ENCODE measurements at regions not wholly inside any gene's neighbourhood (a gene's known extent, or its start where the extent isn't known, plus 50 kb on each side); places are given as distances from the start of the nearest gene placed in this dataset.
"Not testable (repeated sequence)": the region's sequence is repeated elsewhere in the genome, so short reads cannot be mapped to it uniquely, and the experiment has no call there.

DNA sequence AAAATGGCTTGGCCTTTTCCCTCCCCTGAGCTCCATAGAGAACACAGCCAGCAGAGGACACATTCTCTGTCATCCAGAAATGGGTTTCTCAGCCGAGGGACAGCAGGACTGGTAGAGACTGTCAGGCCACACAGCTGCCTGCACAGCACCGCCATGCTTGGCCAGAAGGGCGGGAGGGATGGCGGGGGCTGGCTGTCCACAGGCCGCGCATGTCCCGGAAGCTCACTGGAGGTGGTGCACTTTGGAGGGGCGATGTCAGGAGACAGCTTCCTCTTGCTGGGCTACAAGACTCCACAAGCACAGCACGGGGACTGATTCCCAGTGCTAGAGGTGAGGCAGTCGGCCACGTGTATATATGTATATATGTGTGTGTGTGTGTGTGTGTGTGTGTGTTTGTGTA is 125.3 kb downstream of the GOLGA6L4 start:
- not testable (repeated sequence) for H3K27me3 ChIP-seq (ENCODE audit: control insufficient read depth in 2 of 2, insufficient read depth in 2 of 2, low read length in 2 of 2); H3K4me3 ChIP-seq (ENCODE audit: low read length in 2 of 2); H3K36me3 ChIP-seq (ENCODE audit: control insufficient read depth in 2 of 2, insufficient read depth in 2 of 2, low read length in 2 of 2); H3K9ac ChIP-seq (ENCODE audit: low read depth in 1 of 2, low read length in 2 of 2); H3K27ac ChIP-seq (ENCODE audit: low read depth in 2 of 2, low read length in 2 of 2); H3K4me1 ChIP-seq (ENCODE audit: control insufficient read depth in 2 of 2, insufficient read depth in 2 of 2, low read length in 2 of 2); H3K9me3 ChIP-seq (ENCODE audit: control insufficient read depth in 2 of 2, low read length in 2 of 2)

- H3K4me1 ChIP-seq (ENCODE audit: control insufficient read depth in 2 of 2, insufficient read depth in 2 of 2, low read length in 2 of 2); H3K27me3 ChIP-seq (ENCODE audit: control insufficient read depth in 2 of 2, insufficient read depth in 2 of 2, low read length in 2 of 2); H3K9me3 ChIP-seq (ENCODE audit: control insufficient read depth in 2 of 2, low read length in 2 of 2); H3K27ac ChIP-seq (ENCODE audit: low read depth in 2 of 2, low read length in 2 of 2); H3K36me3 ChIP-seq (ENCODE audit: control insufficient read depth in 2 of 2, insufficient read depth in 2 of 2, low read length in 2 of 2); H3K4me3 ChIP-seq (ENCODE audit: low read length in 2 of 2); H3K9ac ChIP-seq (ENCODE audit: low read depth in 1 of 2, low read length in 2 of 2): not testable (repeated sequence)
These were observed 148.8 kb downstream of the GOLGA6L4 start for GRCh38 chr15:84384421-84384820.

- H3K4me3 ChIP-seq (ENCODE audit: low read length in 2 of 2), result no peak overlapping the region
- H3K9ac ChIP-seq (ENCODE audit: low read depth in 1 of 2, low read length in 2 of 2), result no peak overlapping the region
- no peaks in the 10 kb centered on the region for H3K36me3 ChIP-seq (ENCODE audit: control insufficient read depth in 2 of 2, insufficient read depth in 2 of 2, low read length in 2 of 2)
- no peak overlapping the region for H3K27ac ChIP-seq (ENCODE audit: low read depth in 2 of 2, low read length in 2 of 2)
- no peaks in the 10 kb centered on the region for H3K4me1 ChIP-seq (ENCODE audit: control insufficient read depth in 2 of 2, insufficient read depth in 2 of 2, low read length in 2 of 2)
- H3K27me3 ChIP-seq (ENCODE audit: control insufficient read depth in 2 of 2, insufficient read depth in 2 of 2, low read length in 2 of 2), result no peaks in the 10 kb centered on the region
- H3K9me3 ChIP-seq (ENCODE audit: control insufficient read depth in 2 of 2, low read length in 2 of 2), result no peaks in the 10 kb centered on the region
These were observed 151.5 kb downstream of the GOLGA6L4 start for GRCh38 chr15:84387086-84387485.

- not testable (repeated sequence) for H3K9me3 ChIP-seq (ENCODE audit: control insufficient read depth in 2 of 2, low read length in 2 of 2); H3K4me1 ChIP-seq (ENCODE audit: control insufficient read depth in 2 of 2, insufficient read depth in 2 of 2, low read length in 2 of 2); H3K27ac ChIP-seq (ENCODE audit: low read depth in 2 of 2, low read length in 2 of 2); H3K9ac ChIP-seq (ENCODE audit: low read depth in 1 of 2, low read length in 2 of 2); H3K36me3 ChIP-seq (ENCODE audit: control insufficient read depth in 2 of 2, insufficient read depth in 2 of 2, low read length in 2 of 2); H3K27me3 ChIP-seq (ENCODE audit: control insufficient read depth in 2 of 2, insufficient read depth in 2 of 2, low read length in 2 of 2); H3K4me3 ChIP-seq (ENCODE audit: low read length in 2 of 2)
These were observed 152.6 kb downstream of the GOLGA6L4 start for GRCh38 chr15:84388201-84388600.

- H3K27me3 ChIP-seq (ENCODE audit: control insufficient read depth in 2 of 2, insufficient read depth in 2 of 2, low read length in 2 of 2); H3K9ac ChIP-seq (ENCODE audit: low read depth in 1 of 2, low read length in 2 of 2); H3K36me3 ChIP-seq (ENCODE audit: control insufficient read depth in 2 of 2, insufficient read depth in 2 of 2, low read length in 2 of 2); H3K4me1 ChIP-seq (ENCODE audit: control insufficient read depth in 2 of 2, insufficient read depth in 2 of 2, low read length in 2 of 2); H3K27ac ChIP-seq (ENCODE audit: low read depth in 2 of 2, low read length in 2 of 2); H3K9me3 ChIP-seq (ENCODE audit: control insufficient read depth in 2 of 2, low read length in 2 of 2); H3K4me3 ChIP-seq (ENCODE audit: low read length in 2 of 2): not testable (repeated sequence)
These were observed 153.1 kb downstream of the GOLGA6L4 start for GRCh38 chr15:84388638-84389037.

GRCh38 chr15:84390324-84390723 is 154.8 kb downstream of the GOLGA6L4 start:
- not testable (repeated sequence) for H3K27ac ChIP-seq (ENCODE audit: low read depth in 2 of 2, low read length in 2 of 2); H3K4me3 ChIP-seq (ENCODE audit: low read length in 2 of 2); H3K27me3 ChIP-seq (ENCODE audit: control insufficient read depth in 2 of 2, insufficient read depth in 2 of 2, low read length in 2 of 2); H3K36me3 ChIP-seq (ENCODE audit: control insufficient read depth in 2 of 2, insufficient read depth in 2 of 2, low read length in 2 of 2); H3K9me3 ChIP-seq (ENCODE audit: control insufficient read depth in 2 of 2, low read length in 2 of 2); H3K9ac ChIP-seq (ENCODE audit: low read depth in 1 of 2, low read length in 2 of 2); H3K4me1 ChIP-seq (ENCODE audit: control insufficient read depth in 2 of 2, insufficient read depth in 2 of 2, low read length in 2 of 2)

GRCh38 chr15:84391191-84391590 is 155.6 kb downstream of the GOLGA6L4 start:
- Histone ChIP-seq H3K4me3 (ENCODE audit: low read length in 2 of 2) (no peak overlapping the region), H3K4me1 (ENCODE audit: control insufficient read depth in 2 of 2, insufficient read depth in 2 of 2, low read length in 2 of 2) (no peaks in the 10 kb centered on the region), H3K9me3 (ENCODE audit: control insufficient read depth in 2 of 2, low read length in 2 of 2) (no peaks in the 10 kb centered on the region), H3K9ac (ENCODE audit: low read depth in 1 of 2, low read length in 2 of 2) (no peak overlapping the region), H3K27ac (ENCODE audit: low read depth in 2 of 2, low read length in 2 of 2) (no peak overlapping the region), H3K36me3 (ENCODE audit: control insufficient read depth in 2 of 2, insufficient read depth in 2 of 2, low read length in 2 of 2) (no peaks in the 10 kb centered on the region), H3K27me3 (ENCODE audit: control insufficient read depth in 2 of 2, insufficient read depth in 2 of 2, low read length in 2 of 2) (no peaks in the 10 kb centered on the region)

DNA sequence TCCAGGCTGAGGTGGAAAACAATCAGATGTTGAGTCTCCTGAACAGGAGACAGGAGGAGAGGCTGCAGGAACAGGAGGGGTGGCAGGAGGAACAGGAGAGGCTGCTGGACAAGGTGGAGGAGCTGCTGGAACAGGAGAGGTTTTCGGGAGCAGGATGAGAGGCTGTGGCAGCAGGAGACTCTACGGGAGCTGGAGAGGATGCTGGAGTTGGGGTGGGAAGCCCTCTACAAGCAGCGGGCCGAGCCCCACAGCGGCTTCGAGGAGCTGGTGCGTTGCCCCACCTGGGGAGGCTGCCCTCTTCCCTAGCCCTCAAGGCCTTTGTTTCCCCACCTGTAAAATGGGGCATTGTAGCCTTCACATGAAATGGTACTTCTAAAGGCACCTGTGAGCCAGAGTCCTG is 156.4 kb downstream of the GOLGA6L4 start:
- not testable (repeated sequence) for H3K27ac ChIP-seq (ENCODE audit: low read depth in 2 of 2, low read length in 2 of 2); H3K27me3 ChIP-seq (ENCODE audit: control insufficient read depth in 2 of 2, insufficient read depth in 2 of 2, low read length in 2 of 2); H3K9me3 ChIP-seq (ENCODE audit: control insufficient read depth in 2 of 2, low read length in 2 of 2); H3K4me1 ChIP-seq (ENCODE audit: control insufficient read depth in 2 of 2, insufficient read depth in 2 of 2, low read length in 2 of 2); H3K9ac ChIP-seq (ENCODE audit: low read depth in 1 of 2, low read length in 2 of 2); H3K4me3 ChIP-seq (ENCODE audit: low read length in 2 of 2); H3K36me3 ChIP-seq (ENCODE audit: control insufficient read depth in 2 of 2, insufficient read depth in 2 of 2, low read length in 2 of 2)

DNA sequence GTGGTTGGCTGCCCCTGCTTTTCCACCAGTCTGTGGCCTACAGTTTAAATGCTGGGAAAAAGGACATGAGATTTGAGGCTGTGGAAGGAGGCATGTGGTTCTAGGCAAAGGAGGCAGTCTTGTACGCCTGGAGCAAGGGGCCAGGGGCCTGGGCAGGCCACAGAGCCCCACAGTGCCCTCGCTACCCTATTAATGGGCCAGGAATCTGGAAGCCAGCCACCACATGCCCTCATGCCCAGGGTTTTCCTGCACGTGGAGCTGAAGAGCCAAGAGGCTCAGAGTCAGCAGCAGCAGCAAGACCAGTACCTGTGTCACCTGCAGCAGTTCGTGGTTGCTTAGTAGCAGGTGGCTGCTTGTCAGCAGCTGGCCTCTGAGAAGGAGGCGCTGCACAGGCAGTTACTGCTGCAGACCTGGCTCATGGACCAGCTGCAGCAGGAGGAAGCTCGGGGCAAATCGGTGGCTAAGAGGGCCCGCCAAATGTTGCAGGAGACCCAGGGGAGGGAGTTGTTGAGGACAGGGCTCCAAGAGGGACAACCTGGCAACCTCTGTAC is 157.9 kb downstream of the GOLGA6L4 start:
- H3K9ac ChIP-seq (ENCODE audit: low read depth in 1 of 2, low read length in 2 of 2); H3K27me3 ChIP-seq (ENCODE audit: control insufficient read depth in 2 of 2, insufficient read depth in 2 of 2, low read length in 2 of 2); H3K36me3 ChIP-seq (ENCODE audit: control insufficient read depth in 2 of 2, insufficient read depth in 2 of 2, low read length in 2 of 2); H3K27ac ChIP-seq (ENCODE audit: low read depth in 2 of 2, low read length in 2 of 2); H3K4me1 ChIP-seq (ENCODE audit: control insufficient read depth in 2 of 2, insufficient read depth in 2 of 2, low read length in 2 of 2); H3K9me3 ChIP-seq (ENCODE audit: control insufficient read depth in 2 of 2, low read length in 2 of 2); H3K4me3 ChIP-seq (ENCODE audit: low read length in 2 of 2): not testable (repeated sequence)

- H3K9me3 ChIP-seq (ENCODE audit: control insufficient read depth in 2 of 2, low read length in 2 of 2); H3K36me3 ChIP-seq (ENCODE audit: control insufficient read depth in 2 of 2, insufficient read depth in 2 of 2, low read length in 2 of 2); H3K4me1 ChIP-seq (ENCODE audit: control insufficient read depth in 2 of 2, insufficient read depth in 2 of 2, low read length in 2 of 2); H3K4me3 ChIP-seq (ENCODE audit: low read length in 2 of 2); H3K27me3 ChIP-seq (ENCODE audit: control insufficient read depth in 2 of 2, insufficient read depth in 2 of 2, low read length in 2 of 2); H3K27ac ChIP-seq (ENCODE audit: low read depth in 2 of 2, low read length in 2 of 2); H3K9ac ChIP-seq (ENCODE audit: low read depth in 1 of 2, low read length in 2 of 2): not testable (repeated sequence)
These were observed 158.4 kb downstream of the GOLGA6L4 start for GRCh38 chr15:84393966-84394365.

DNA sequence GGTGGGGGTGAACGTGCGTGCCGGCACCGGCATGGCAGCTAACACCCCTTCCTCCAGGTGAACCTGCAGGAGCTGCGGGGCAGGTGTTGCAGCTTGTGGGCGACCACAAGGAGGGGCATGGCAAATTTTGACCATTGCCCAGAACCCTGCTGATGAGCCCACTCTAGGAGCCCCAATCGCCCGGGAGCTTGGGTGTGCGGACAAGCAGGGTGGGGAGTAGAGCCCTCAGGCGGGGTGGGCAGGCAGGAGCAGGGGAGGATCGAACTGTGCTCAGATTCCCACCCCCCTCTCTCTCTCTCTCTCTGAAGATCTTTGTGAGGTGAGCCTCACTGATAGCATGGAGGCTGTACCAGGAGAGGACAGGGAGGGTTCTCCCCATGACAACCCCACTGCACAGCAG is 159.8 kb downstream of the GOLGA6L4 start:
- H3K4me3 ChIP-seq (ENCODE audit: low read length in 2 of 2); H3K36me3 ChIP-seq (ENCODE audit: control insufficient read depth in 2 of 2, insufficient read depth in 2 of 2, low read length in 2 of 2); H3K9ac ChIP-seq (ENCODE audit: low read depth in 1 of 2, low read length in 2 of 2); H3K27me3 ChIP-seq (ENCODE audit: control insufficient read depth in 2 of 2, insufficient read depth in 2 of 2, low read length in 2 of 2); H3K9me3 ChIP-seq (ENCODE audit: control insufficient read depth in 2 of 2, low read length in 2 of 2); H3K4me1 ChIP-seq (ENCODE audit: control insufficient read depth in 2 of 2, insufficient read depth in 2 of 2, low read length in 2 of 2); H3K27ac ChIP-seq (ENCODE audit: low read depth in 2 of 2, low read length in 2 of 2): not testable (repeated sequence)
